ENCODE measurements at regions not wholly inside any gene's neighbourhood (a gene's known extent, or its start where the extent isn't known, plus 50 kb on each side); places are given as distances from the start of the nearest gene placed in this dataset.

GRCh38 chr6:14031516-14031915, 86.1 kb upstream of the CD83 start:
- TF ChIP-seq CTCF (IDR thresholded peaks at IDR 0.05) (no peak), POLR2AphosphoS5 (IDR thresholded peaks at IDR 0.05) (no peak), POLR2A (IDR thresholded peaks at IDR 0.05) (no peak), EP300 (IDR thresholded peaks at IDR 0.05) (no peak)
- Histone ChIP-seq H3K27ac (no peak overlapping the region), H3K9me3 (no peaks in the 10 kb centered on the region), H3K4me3 (no peak overlapping the region), H3K36me3 (no peaks in the 10 kb centered on the region), H3K4me1 (peaks cover 0 to 16% (median 8%) of the 10 kb centered on the region in 4 donors), H3K27me3 (no peaks in the 10 kb centered on the region)
- no peak for DNase-seq
- intact Hi-C loops (cut with DNase I) = no loop called here
- 51 to 71% methylated on average over 4 of the region's 4 CpGs for WGBS, 2 donors

- TF ChIP-seq POLR2AphosphoS5 (IDR thresholded peaks at IDR 0.05) (no peak), POLR2A (IDR thresholded peaks at IDR 0.05) (no peak), EP300 (IDR thresholded peaks at IDR 0.05) (no peak), CTCF (IDR thresholded peaks at IDR 0.05) (no peak)
- H3K4me1 ChIP-seq = peaks cover 0 to 16% (median 8%) of the 10 kb centered on the region in 4 donors
- H3K9me3 ChIP-seq = no peaks in the 10 kb centered on the region
- DNase-seq = no peak
- no peak overlapping the region for H3K4me3 ChIP-seq
- H3K27me3 ChIP-seq = no peaks in the 10 kb centered on the region
- 78 to 83% methylated on average over 14 of the region's 14 CpGs for WGBS, 2 donors
- no peak overlapping the region for H3K27ac ChIP-seq
- intact Hi-C loops (cut with DNase I) = no loop called here
- no peaks in the 10 kb centered on the region for H3K36me3 ChIP-seq
Observed at GRCh38 chr6:14035071-14035847, 82.3 kb upstream of the CD83 start.

- TF ChIP-seq POLR2AphosphoS5 (IDR thresholded peaks at IDR 0.05) (no peak), EP300 (IDR thresholded peaks at IDR 0.05) (no peak), CTCF (IDR thresholded peaks at IDR 0.05) (no peak), POLR2A (IDR thresholded peaks at IDR 0.05) (no peak)
- no peak overlapping the region for H3K27ac ChIP-seq
- 73% methylated on average over 3 of the region's 3 CpGs for WGBS, 2 donors
- no peaks in the 10 kb centered on the region for H3K36me3 ChIP-seq
- H3K4me3 ChIP-seq = no peak overlapping the region
- no peak for DNase-seq
- no peaks in the 10 kb centered on the region for H3K27me3 ChIP-seq
- H3K9me3 ChIP-seq = no peaks in the 10 kb centered on the region
- intact Hi-C loops (cut with DNase I) = no loop called here
- peaks cover 0 to 16% (median 8%) of the 10 kb centered on the region in 4 donors for H3K4me1 ChIP-seq
Observed at GRCh38 chr6:14035874-14036273, 81.7 kb upstream of the CD83 start.

GRCh38 chr6:14036911-14037310, 80.7 kb upstream of the CD83 start:
- Histone ChIP-seq H3K27ac (no peak overlapping the region), H3K27me3 (no peaks in the 10 kb centered on the region), H3K9me3 (no peaks in the 10 kb centered on the region), H3K4me1 (peaks cover 0 to 10% (median 2%) of the 10 kb centered on the region in 4 donors), H3K4me3 (no peak overlapping the region), H3K36me3 (no peaks in the 10 kb centered on the region)
- no peak for DNase-seq
- WGBS, 2 donors = 77 to 81% methylated on average over 4 of the region's 4 CpGs
- TF ChIP-seq EP300 (IDR thresholded peaks at IDR 0.05) = no peak
- no peak for TF ChIP-seq CTCF (IDR thresholded peaks at IDR 0.05)
- no peak for TF ChIP-seq POLR2A (IDR thresholded peaks at IDR 0.05)
- TF ChIP-seq POLR2AphosphoS5 (IDR thresholded peaks at IDR 0.05) = no peak
- intact Hi-C loops (cut with DNase I) = no loop called here
